Right lobe of liver (tissue), 6 donors: ENCODE measurements at regions not wholly inside any gene's neighbourhood (a gene's known extent, or its start where the extent isn't known, plus 50 kb on each side); places are given as distances from the start of the nearest gene placed in this dataset.

ENCODE experiments used
- ATAC-seq, 4 donors: fragments of 200-7000 bp; cut with Tn5 transposase; one replicate each; pipeline ENCODE4 v1.9.1; 2020; ENCODE audit warnings: mild to moderate bottlenecking in 4 of 4, moderate library complexity in 4 of 4
- DNase-seq, 3 donors: peaks; one replicate each; pipeline ENCODE4 v3.0.0-alpha.2; 2020
- H3K27ac ChIP-seq, 3 donors: fragments of 200-600 bp; one replicate each; pipeline ENCODE4 v1.8.0; 2022
- H3K27me3 ChIP-seq, 2 donors: fragments of 200-600 bp; one replicate each; pipeline ENCODE4 v1.8.0; 2022
- H3K36me3 ChIP-seq, 4 donors: fragments of 200-600 bp; sonication (generic) in 1 of 4; one replicate each; pipeline versions ENCODE4 v1.5.1 to v1.8.0; 2017 to 2022; ENCODE audit warnings: control low read depth in 1 of 4
- H3K4me1 ChIP-seq, 4 donors: fragments of 200-600 bp; sonication (generic) in 1 of 4; one replicate each; pipeline versions ENCODE4 v1.5.1 to v1.8.0; 2017 to 2022; ENCODE audit warnings: control low read depth in 1 of 4
- H3K4me3 ChIP-seq, 3 donors: fragments of 200-600 bp; one replicate each; pipeline ENCODE4 v1.8.0; 2022
- H3K9me3 ChIP-seq, 4 donors: fragments of 200-600 bp; sonication (generic) in 1 of 4; one replicate each; pipeline versions ENCODE4 v1.5.1 to v1.8.0; 2017 to 2022; ENCODE audit warnings: control low read depth in 1 of 4
- POLR2A ChIP-seq: fragments of 450-650 bp; IDR thresholded peaks from one replicate; pipeline ENCODE4 v1.6.1; 2017; ENCODE audit warnings: antibody characterized with exemption, mild to moderate bottlenecking
- WGBS: methylation state at CpG from one replicate; pipeline ENCODE4 v1.1.6; 2018; ENCODE audit warnings: low coverage, low lambda C conversion rate; ENCODE audit not compliant: insufficient coverage; ENCODE audit errors: missing lambda C conversion rate; 5-methylcytosine and 5-hydroxymethylcytosine counted together
- intact Hi-C, 2 donors: fragments of 100-400 bp; cut with DNase I; formaldehyde crosslinking; loops; one replicate each; pipeline versions ENCODE4 v1.11.2 to v1.14.1; 2022
- TF ChIP-seq, protein P1 (sequence below), 4 donors: fragments of 200-600 bp in 3 of 4; fragments of 450-650 bp in 1 of 4; IDR thresholded peaks; one replicate each; pipeline versions ENCODE4 v1.5.1 to v1.8.0; 2016 to 2022; ENCODE audit warnings: antibody characterized with exemption in 4 of 4, mild to moderate bottlenecking in 2 of 4
- donor health status: DM: no; HTN: yes; CAD: no.
- donor health status: DM: no; HTN: no; CAD: no.
- donor health status: DM: no; HTN: no; CAD: no.
- donor health status: DM: no; HTN: yes; CAD: no.
- donor health status: DM: no; HTN: yes; CAD: no.

DNA sequence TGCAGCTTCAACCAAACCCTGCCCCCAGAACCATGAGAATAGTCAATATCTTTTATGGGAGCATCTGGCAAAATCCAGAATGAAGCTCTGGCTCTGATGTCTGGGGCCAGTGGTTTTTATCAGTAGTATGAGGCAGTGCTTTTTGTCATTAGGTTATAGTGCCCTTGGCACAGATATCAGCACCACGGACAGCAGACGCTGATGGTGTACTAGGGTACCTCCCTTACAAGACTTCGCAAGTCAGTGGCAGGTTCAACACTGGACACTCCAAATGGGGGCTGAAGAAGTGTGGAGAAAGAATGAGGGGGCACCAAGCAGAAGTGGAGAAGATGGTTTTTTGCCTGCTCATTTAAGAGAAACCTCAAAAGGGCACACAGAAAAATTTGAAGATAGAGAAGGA lies 68.2 kb upstream of the E2F7 start:
- H3K36me3 ChIP-seq, result no peaks in the 10 kb centered on the region
- H3K27me3 ChIP-seq, result no peaks in the 10 kb centered on the region
- DNase-seq, result no peak
- intact Hi-C loops, result no loop called here
- no peak overlapping the region for H3K27ac ChIP-seq
- ATAC-seq, result no peak
- TF ChIP-seq POLR2A, result no peak
- TF ChIP-seq, protein P1, sequence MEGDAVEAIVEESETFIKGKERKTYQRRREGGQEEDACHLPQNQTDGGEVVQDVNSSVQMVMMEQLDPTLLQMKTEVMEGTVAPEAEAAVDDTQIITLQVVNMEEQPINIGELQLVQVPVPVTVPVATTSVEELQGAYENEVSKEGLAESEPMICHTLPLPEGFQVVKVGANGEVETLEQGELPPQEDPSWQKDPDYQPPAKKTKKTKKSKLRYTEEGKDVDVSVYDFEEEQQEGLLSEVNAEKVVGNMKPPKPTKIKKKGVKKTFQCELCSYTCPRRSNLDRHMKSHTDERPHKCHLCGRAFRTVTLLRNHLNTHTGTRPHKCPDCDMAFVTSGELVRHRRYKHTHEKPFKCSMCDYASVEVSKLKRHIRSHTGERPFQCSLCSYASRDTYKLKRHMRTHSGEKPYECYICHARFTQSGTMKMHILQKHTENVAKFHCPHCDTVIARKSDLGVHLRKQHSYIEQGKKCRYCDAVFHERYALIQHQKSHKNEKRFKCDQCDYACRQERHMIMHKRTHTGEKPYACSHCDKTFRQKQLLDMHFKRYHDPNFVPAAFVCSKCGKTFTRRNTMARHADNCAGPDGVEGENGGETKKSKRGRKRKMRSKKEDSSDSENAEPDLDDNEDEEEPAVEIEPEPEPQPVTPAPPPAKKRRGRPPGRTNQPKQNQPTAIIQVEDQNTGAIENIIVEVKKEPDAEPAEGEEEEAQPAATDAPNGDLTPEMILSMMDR (IDR thresholded peaks at IDR 0.05), result no peak
- no peaks in the 10 kb centered on the region for H3K4me1 ChIP-seq
- H3K4me3 ChIP-seq, result no peak overlapping the region
- no peaks in the 10 kb centered on the region for H3K9me3 ChIP-seq
- 22% methylated on average over 3 of the region's 3 CpGs for WGBS

DNA sequence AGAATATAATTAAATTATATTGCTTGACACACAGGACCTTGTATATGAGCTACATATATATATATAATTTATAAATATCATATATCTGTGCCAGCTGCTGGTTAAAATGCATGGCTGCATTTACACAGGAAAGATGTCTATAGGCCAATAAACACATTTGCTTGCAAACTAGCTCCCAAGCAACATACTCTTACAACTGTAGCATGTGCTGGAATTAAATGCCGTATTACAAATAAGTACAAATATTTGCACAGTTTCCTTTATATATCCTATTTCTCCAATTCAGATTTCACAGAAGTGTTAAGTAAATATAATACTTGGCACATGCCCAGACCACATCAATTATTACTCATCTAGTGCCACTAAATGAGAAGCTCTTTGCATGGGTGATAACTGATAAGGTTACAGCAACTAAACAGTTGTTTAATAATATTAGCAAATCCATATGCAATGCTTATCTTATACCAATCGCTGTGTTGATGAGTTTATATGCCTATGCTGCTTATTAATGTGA lies 66.7 kb upstream of the E2F7 start:
- Histone ChIP-seq H3K36me3 (no peaks in the 10 kb centered on the region), H3K4me1 (no peaks in the 10 kb centered on the region), H3K9me3 (no peaks in the 10 kb centered on the region), H3K4me3 (no peak overlapping the region), H3K27ac (no peak overlapping the region), H3K27me3 (no peaks in the 10 kb centered on the region)
- ATAC-seq (no peak), DNase-seq (no peak)
- TF ChIP-seq, protein P1 (IDR thresholded peaks at IDR 0.05), result no peak
- TF ChIP-seq POLR2A, result no peak
- intact Hi-C loops, result no loop called here
- WGBS, result 65% methylated on average over 2 of the region's 2 CpGs

DNA sequence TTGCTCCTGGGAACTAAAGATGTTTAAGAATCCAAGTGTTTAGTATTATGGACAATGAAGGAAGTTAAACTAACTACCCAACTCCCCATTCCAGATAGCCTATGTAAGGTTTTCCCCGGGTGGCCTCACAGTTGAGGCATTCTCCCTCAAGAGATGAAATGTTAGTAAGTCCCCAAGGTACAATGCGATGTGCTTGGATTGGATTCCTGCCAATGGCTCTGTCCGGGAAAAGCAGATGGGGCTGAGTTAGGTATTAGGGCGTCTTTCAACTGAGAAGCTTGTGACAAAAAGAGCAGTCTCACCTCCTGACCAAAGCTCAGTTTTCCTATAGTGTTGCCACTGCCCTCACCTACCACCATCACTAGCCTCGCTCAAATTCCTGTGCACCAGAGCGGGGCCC lies 64.8 kb upstream of the E2F7 start:
- Histone ChIP-seq H3K4me1 (no peaks in the 10 kb centered on the region), H3K27ac (no peak overlapping the region), H3K4me3 (no peak overlapping the region), H3K9me3 (no peaks in the 10 kb centered on the region), H3K36me3 (no peaks in the 10 kb centered on the region), H3K27me3 (no peaks in the 10 kb centered on the region)
- ATAC-seq (no peak), DNase-seq (no peak)
- intact Hi-C loops, result no loop called here
- 49% methylated on average over 5 of the region's 6 CpGs for WGBS
- TF ChIP-seq POLR2A, result no peak
- TF ChIP-seq, protein P1 (IDR thresholded peaks at IDR 0.05), result no peak

DNA sequence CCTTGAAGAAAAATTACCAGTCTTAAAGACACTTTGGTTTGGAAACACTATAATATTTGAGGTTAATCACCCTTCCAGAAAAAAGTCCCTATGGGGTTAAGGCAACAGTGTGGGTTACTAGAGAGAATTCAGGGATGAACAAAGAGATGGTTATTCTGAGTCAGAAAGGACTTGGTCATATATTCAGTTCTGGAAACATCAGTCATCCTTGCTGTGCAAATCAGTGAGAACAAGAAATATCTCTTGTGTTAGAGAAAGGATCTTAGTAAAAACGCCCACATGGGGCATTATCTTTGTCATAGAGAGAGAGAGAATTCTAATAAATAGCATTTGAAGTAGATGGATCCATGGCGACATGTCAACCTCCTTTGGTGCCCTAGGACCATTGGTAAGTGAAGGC lies 59.4 kb upstream of the E2F7 start:
- 33% methylated on average over 2 of the region's 2 CpGs for WGBS
- Histone ChIP-seq H3K27ac (no peak overlapping the region), H3K4me3 (no peak overlapping the region), H3K27me3 (no peaks in the 10 kb centered on the region), H3K9me3 (no peaks in the 10 kb centered on the region), H3K4me1 (no peaks in the 10 kb centered on the region), H3K36me3 (no peaks in the 10 kb centered on the region)
- DNase-seq, result no peak
- ATAC-seq, result no peak
- intact Hi-C loops, result no loop called here
- no peak for TF ChIP-seq POLR2A
- TF ChIP-seq, protein P1 (IDR thresholded peaks at IDR 0.05), result no peak

DNA sequence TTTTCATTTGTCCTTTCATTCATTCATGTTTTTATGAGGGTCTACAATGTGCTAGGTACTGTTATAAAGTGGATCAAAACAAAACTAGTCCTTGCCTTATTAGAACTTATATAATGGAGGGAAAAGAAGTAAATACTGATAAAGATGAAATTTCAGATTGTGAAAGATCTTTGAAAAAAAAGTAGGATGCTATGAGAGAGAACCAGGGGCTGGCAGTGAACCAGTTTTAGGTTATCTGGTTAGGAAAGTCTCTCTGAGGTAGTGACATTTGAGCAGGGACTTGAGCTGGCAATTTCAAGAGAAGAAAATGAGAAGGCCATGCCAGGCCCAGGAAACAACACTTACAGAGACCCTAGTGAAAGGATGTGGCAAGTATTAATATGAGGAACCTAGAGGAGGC lies 57.3 kb upstream of the E2F7 start:
- Histone ChIP-seq H3K27ac (no peak overlapping the region), H3K4me3 (no peak overlapping the region), H3K27me3 (no peaks in the 10 kb centered on the region), H3K4me1 (no peaks in the 10 kb centered on the region), H3K9me3 (no peaks in the 10 kb centered on the region), H3K36me3 (no peaks in the 10 kb centered on the region)
- intact Hi-C loops, result no loop called here
- ATAC-seq (no peak), DNase-seq (no peak)
- TF ChIP-seq, protein P1 (IDR thresholded peaks at IDR 0.05), result no peak
- TF ChIP-seq POLR2A, result no peak
